ENCODE measurements at regions not wholly inside any gene's neighbourhood (a gene's known extent, or its start where the extent isn't known, plus 50 kb on each side); places are given as distances from the start of the nearest gene placed in this dataset.

DNA sequence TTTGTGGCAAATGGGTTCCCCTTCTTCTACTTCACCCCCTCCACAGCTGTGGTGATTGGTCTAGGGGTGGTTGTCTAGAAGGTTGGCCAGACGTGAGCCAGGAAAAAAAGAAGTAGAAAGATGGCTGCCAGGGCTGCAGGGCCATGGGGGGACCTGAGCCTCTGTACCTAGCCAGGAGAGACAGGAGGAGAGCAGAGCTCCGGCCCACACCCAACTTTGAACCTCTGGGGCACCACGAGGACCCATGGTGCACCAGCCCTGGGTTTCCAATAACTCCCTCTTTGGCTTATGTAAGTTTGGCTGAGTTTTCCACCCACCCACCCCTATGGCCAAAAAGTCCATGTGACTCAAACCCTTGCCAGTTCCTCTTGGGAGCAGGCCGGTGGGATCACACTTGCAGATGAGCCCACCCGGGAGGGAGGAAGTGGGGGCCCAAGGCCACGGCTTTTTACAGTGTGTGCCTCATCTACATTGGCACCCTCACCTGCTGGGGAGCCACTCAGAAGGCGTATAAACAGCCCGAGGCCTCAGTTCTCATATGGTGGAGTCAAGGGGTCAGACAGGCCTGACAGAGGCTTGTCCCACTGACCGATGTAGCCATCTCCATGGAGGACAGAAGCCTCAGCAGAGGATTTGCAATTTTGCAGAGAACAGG is 293.1 kb upstream of the HDAC4 start:
- no peak for TF ChIP-seq CTCF (IDR thresholded peaks at IDR 0.05; ENCODE audit: insufficient read depth, low read length)
- TF ChIP-seq, protein P1, sequence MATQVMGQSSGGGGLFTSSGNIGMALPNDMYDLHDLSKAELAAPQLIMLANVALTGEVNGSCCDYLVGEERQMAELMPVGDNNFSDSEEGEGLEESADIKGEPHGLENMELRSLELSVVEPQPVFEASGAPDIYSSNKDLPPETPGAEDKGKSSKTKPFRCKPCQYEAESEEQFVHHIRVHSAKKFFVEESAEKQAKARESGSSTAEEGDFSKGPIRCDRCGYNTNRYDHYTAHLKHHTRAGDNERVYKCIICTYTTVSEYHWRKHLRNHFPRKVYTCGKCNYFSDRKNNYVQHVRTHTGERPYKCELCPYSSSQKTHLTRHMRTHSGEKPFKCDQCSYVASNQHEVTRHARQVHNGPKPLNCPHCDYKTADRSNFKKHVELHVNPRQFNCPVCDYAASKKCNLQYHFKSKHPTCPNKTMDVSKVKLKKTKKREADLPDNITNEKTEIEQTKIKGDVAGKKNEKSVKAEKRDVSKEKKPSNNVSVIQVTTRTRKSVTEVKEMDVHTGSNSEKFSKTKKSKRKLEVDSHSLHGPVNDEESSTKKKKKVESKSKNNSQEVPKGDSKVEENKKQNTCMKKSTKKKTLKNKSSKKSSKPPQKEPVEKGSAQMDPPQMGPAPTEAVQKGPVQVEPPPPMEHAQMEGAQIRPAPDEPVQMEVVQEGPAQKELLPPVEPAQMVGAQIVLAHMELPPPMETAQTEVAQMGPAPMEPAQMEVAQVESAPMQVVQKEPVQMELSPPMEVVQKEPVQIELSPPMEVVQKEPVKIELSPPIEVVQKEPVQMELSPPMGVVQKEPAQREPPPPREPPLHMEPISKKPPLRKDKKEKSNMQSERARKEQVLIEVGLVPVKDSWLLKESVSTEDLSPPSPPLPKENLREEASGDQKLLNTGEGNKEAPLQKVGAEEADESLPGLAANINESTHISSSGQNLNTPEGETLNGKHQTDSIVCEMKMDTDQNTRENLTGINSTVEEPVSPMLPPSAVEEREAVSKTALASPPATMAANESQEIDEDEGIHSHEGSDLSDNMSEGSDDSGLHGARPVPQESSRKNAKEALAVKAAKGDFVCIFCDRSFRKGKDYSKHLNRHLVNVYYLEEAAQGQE (IDR thresholded peaks at IDR 0.05; ENCODE audit: insufficient replicate concordance, low read depth), result no peak
